Neural progenitor cell (in vitro differentiated cells): ENCODE measurements at regions not wholly inside any gene's neighbourhood (a gene's known extent, or its start where the extent isn't known, plus 50 kb on each side); places are given as distances from the start of the nearest gene placed in this dataset.
"Not testable (repeated sequence)": the region's sequence is repeated elsewhere in the genome, so short reads cannot be mapped to it uniquely, and the experiment has no call there.

Source experiments
- DNase-seq: peaks from one replicate; pipeline ENCODE4 v3.0.0-alpha.2; 2016; ENCODE audit warnings: low spot score
- H2AFZ ChIP-seq: fragments of 200-600 bp; sonication (generic); replicated peaks from 2 replicates; pipeline ENCODE4 v1.6.1; 2016; ENCODE audit warnings: antibody characterized with exemption
- H3F3A ChIP-seq: fragments of 200-600 bp; sonication (generic); 2 replicates; pipeline ENCODE4 v1.6.1; 2016; ENCODE audit warnings: antibody characterized with exemption, low read depth
- H3K27ac ChIP-seq: fragments of 200-600 bp; sonication (generic); 2 replicates; pipeline ENCODE4 v1.5.1; 2016; ENCODE audit warnings: mild to moderate bottlenecking
- H3K27me3 ChIP-seq: fragments of 200-600 bp; sonication (generic); 2 replicates; pipeline ENCODE4 v1.6.1; 2016; ENCODE audit warnings: mild to moderate bottlenecking, moderate library complexity
- H3K36me3 ChIP-seq: fragments of 200-600 bp; sonication (generic); 2 replicates; pipeline ENCODE4 v1.5.1; 2016
- H3K4me1 ChIP-seq: fragments of 200-600 bp; sonication (generic); 2 replicates; pipeline ENCODE4 v1.6.1; 2016; ENCODE audit warnings: mixed run types
- H3K4me2 ChIP-seq: fragments of 200-600 bp; sonication (generic); 2 replicates; pipeline ENCODE4 v1.6.1; 2016
- H3K4me3 ChIP-seq: fragments of 200-600 bp; sonication (generic); 2 replicates; pipeline ENCODE4 v1.5.1; 2016
- H3K79me2 ChIP-seq: fragments of 200-600 bp; sonication (generic); 2 replicates; pipeline ENCODE4 v1.6.1; 2016; ENCODE audit warnings: low read depth
- H3K9ac ChIP-seq: fragments of 200-600 bp; sonication (generic); 2 replicates; pipeline ENCODE4 v1.6.1; 2016
- H3K9me3 ChIP-seq: fragments of 200-600 bp; sonication (generic); 2 replicates; pipeline ENCODE4 v1.5.1; 2016; ENCODE audit warnings: low read depth
- H4K20me1 ChIP-seq: fragments of 200-600 bp; sonication (generic); 2 replicates; pipeline ENCODE4 v1.6.1; 2016; ENCODE audit warnings: low read depth
- H3K27ac Mint-ChIP-seq: 3 replicates; pipeline ENCODE4 v1.8.0; 2021; ENCODE audit warnings: mixed read lengths
- H3K27me3 Mint-ChIP-seq: 2 replicates; pipeline ENCODE4 v1.8.0; 2022; ENCODE audit warnings: low read depth, mild to moderate bottlenecking, inconsistent platforms, moderate library complexity, mixed read lengths; ENCODE audit not compliant: insufficient read depth
- H3K36me3 Mint-ChIP-seq: 3 replicates; pipeline ENCODE4 v1.8.0; 2021; ENCODE audit warnings: mixed read lengths
- H3K4me1 Mint-ChIP-seq: 3 replicates; pipeline ENCODE4 v1.8.0; 2021; ENCODE audit warnings: mixed read lengths
- H3K4me3 Mint-ChIP-seq: 3 replicates; pipeline ENCODE4 v1.8.0; 2021; ENCODE audit warnings: mild to moderate bottlenecking, moderate library complexity, mixed read lengths
- H3K9me3 Mint-ChIP-seq: 3 replicates; pipeline ENCODE4 v1.8.0; 2020; ENCODE audit warnings: mixed read lengths

DNA sequence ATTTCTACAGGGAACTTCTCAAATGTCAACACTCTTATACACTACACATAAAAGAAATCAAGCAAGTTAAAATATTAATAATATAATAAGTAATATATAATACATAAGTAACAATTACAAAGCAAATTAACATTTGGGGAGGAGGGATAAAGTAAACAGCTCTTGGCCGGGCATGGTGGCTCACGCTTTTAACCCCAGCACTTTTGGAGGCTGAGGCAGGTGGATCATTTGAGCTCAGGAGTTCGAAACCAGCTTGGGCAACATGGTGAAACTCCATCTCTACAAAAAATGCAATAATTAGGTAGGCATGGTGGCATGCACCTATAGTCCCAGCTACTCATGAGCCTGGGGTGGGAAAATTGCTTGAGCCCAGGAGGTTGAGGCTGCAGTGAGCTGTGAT, 4772.6 kb upstream of the OR11H1 start:
- H3K4me1 Mint-ChIP-seq, H3K4me3 ChIP-seq, H3K36me3 Mint-ChIP-seq, H3K27me3 ChIP-seq, DNase-seq, H3K36me3 ChIP-seq, H3K4me1 ChIP-seq, H3F3A ChIP-seq, H3K4me2 ChIP-seq, H3K27ac Mint-ChIP-seq, H2AFZ ChIP-seq, H3K4me3 Mint-ChIP-seq, H3K9ac ChIP-seq, H4K20me1 ChIP-seq, H3K27me3 Mint-ChIP-seq, H3K79me2 ChIP-seq, H3K27ac ChIP-seq: not testable (repeated sequence)
- H3K9me3 Mint-ChIP-seq: peaks cover 36% of the 10 kb centered on the region
- H3K9me3 ChIP-seq: peaks cover 29% of the 10 kb centered on the region

DNA sequence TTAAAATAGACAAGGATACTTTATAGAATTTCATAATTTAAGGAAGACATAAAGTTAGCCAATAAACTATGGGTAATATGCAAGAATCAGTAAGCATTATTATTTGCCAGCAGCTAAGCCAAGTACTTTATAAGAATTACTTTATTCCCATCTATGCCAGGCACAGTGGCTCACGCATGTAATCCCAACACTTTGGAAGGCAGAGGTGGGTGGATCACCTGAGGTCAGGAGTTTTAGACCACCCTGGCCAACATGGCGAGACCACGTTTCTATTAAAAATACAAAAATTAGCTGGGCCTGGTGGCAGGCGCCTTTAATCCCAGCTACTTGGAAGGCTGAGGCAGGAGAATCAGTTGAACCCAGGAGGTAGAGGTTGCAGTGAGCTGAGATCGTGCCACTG, 4767.6 kb upstream of the OR11H1 start:
- H3K4me3 ChIP-seq, H3K27me3 ChIP-seq, H3K27ac ChIP-seq, H3K36me3 ChIP-seq, H3K4me1 ChIP-seq, H3F3A ChIP-seq, H3K27ac Mint-ChIP-seq, H3K4me1 Mint-ChIP-seq, H3K4me3 Mint-ChIP-seq, H4K20me1 ChIP-seq, H3K4me2 ChIP-seq, H3K36me3 Mint-ChIP-seq, DNase-seq, H3K9ac ChIP-seq, H3K79me2 ChIP-seq, H2AFZ ChIP-seq, H3K27me3 Mint-ChIP-seq: not testable (repeated sequence)
- H3K9me3 Mint-ChIP-seq: peaks cover 35% of the 10 kb centered on the region
- H3K9me3 ChIP-seq: peaks cover 24% of the 10 kb centered on the region

DNA sequence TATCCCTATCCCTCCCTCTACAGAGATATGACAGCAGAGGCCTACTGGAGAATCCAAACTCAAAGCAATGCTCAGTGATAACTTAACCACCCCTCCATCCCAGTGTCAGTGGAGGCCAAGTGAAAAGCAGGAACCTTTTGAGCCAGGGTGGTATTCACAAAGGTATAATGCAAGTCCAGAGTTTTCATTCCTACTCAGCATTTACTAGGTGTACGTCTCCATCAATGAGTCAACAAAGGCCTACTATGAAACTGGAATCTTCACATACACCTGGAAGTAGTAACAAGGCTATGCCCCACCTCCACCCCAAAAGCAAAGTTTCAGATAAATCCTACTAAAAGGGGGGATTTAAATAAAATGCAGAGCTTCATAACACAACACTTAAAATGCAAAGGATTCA, 4761.7 kb upstream of the OR11H1 start:
- peaks cover 41% of the 10 kb centered on the region for H3K9me3 ChIP-seq
- H3K79me2 ChIP-seq, H3K27me3 Mint-ChIP-seq, H3K9ac ChIP-seq, H2AFZ ChIP-seq, H4K20me1 ChIP-seq, H3K4me1 Mint-ChIP-seq, H3K4me1 ChIP-seq, H3K4me3 Mint-ChIP-seq, DNase-seq, H3K36me3 ChIP-seq, H3K4me3 ChIP-seq, H3F3A ChIP-seq, H3K36me3 Mint-ChIP-seq, H3K27me3 ChIP-seq, H3K27ac ChIP-seq, H3K27ac Mint-ChIP-seq, H3K4me2 ChIP-seq: not testable (repeated sequence)
- peaks cover 42% of the 10 kb centered on the region for H3K9me3 Mint-ChIP-seq

DNA sequence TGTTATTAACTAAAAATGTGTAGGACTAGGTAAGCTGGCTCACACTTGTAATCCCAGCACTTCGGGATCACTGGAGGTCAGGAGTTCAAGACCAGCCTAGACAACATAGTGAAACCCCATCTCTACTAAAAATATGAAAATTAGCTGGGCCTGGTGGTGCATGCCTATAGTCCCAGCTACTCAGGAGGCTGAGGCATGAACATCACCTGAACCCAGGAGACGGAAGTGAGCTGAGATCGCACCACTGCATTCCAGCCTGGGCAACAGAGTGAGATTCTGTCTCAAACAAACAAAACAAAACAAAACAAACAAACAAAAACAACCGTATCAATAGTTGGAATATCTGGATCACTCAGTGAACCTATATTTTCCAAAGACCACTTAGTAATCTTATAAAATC, 4759.1 kb upstream of the OR11H1 start:
- peaks cover 49% of the 10 kb centered on the region for H3K9me3 Mint-ChIP-seq
- peaks cover 34% of the 10 kb centered on the region for H3K9me3 ChIP-seq
- not testable (repeated sequence) for H3K27ac ChIP-seq, H3K4me1 ChIP-seq, H3K4me3 ChIP-seq, H4K20me1 ChIP-seq, DNase-seq, H3K4me2 ChIP-seq, H2AFZ ChIP-seq, H3K4me1 Mint-ChIP-seq, H3K4me3 Mint-ChIP-seq, H3K36me3 ChIP-seq, H3K27ac Mint-ChIP-seq, H3K79me2 ChIP-seq, H3K9ac ChIP-seq, H3K36me3 Mint-ChIP-seq, H3K27me3 Mint-ChIP-seq, H3F3A ChIP-seq, H3K27me3 ChIP-seq

DNA sequence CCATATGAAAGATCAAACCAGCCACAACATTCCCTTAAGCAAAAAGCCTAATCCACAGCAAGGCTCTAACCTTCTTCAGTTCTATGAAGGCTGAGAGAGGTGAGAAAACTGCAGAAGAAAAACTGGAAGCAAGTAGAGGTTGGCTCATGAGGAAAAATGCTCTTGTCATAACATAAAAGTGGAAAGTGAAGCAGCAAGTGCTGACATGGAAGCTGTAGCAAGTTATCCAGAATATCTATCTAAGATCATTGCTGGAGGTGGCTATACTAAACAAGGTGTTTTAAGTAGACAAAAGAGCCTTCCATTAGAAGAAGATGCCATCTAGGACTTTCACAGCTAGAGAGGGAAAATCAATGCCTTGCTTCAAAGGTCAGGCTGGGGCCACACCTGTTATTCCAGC, 4756.2 kb upstream of the OR11H1 start:
- H4K20me1 ChIP-seq: not testable (repeated sequence)

DNA sequence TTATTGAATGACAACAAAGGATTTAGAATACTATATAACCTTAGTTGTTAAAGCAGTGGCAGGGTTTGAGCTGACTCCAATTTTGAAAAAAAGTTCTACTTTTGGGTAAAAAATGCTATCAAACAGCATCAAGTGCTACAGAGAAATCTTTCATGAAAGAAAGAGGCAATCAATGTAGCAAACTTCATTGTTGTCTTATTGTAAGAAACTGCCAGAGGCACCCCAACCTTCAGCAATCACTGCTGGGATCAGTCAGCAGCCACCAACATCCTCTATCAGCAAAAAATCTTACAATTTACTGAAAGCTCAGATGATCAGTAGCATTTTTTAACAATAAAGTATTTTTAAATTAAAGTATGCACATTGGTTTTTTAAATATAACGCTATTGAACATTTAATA, 4754.7 kb upstream of the OR11H1 start:
- H3F3A ChIP-seq, H3K4me2 ChIP-seq, H3K4me3 ChIP-seq, DNase-seq, H3K79me2 ChIP-seq, H3K4me1 ChIP-seq, H2AFZ ChIP-seq, H3K9ac ChIP-seq, H3K4me1 Mint-ChIP-seq, H3K36me3 Mint-ChIP-seq, H3K27me3 Mint-ChIP-seq, H3K27ac ChIP-seq, H3K4me3 Mint-ChIP-seq, H3K36me3 ChIP-seq, H3K27ac Mint-ChIP-seq, H4K20me1 ChIP-seq, H3K27me3 ChIP-seq: not testable (repeated sequence)
- H3K9me3 Mint-ChIP-seq: peaks cover 64% of the 10 kb centered on the region
- H3K9me3 ChIP-seq: peaks cover 46% of the 10 kb centered on the region

More for the DNA sequence above, 4756.2 kb upstream of the OR11H1 start:
- not testable (repeated sequence) for DNase-seq, H3K79me2 ChIP-seq, H3K27me3 Mint-ChIP-seq, H3K4me1 Mint-ChIP-seq, H3F3A ChIP-seq, H3K4me1 ChIP-seq, H3K27me3 ChIP-seq, H3K36me3 ChIP-seq, H3K36me3 Mint-ChIP-seq, H3K9ac ChIP-seq, H3K27ac ChIP-seq, H3K4me3 ChIP-seq, H2AFZ ChIP-seq, H3K4me2 ChIP-seq, H3K4me3 Mint-ChIP-seq, H3K27ac Mint-ChIP-seq
- peaks cover 47% of the 10 kb centered on the region for H3K9me3 ChIP-seq
- H3K9me3 Mint-ChIP-seq: peaks cover 64% of the 10 kb centered on the region

DNA sequence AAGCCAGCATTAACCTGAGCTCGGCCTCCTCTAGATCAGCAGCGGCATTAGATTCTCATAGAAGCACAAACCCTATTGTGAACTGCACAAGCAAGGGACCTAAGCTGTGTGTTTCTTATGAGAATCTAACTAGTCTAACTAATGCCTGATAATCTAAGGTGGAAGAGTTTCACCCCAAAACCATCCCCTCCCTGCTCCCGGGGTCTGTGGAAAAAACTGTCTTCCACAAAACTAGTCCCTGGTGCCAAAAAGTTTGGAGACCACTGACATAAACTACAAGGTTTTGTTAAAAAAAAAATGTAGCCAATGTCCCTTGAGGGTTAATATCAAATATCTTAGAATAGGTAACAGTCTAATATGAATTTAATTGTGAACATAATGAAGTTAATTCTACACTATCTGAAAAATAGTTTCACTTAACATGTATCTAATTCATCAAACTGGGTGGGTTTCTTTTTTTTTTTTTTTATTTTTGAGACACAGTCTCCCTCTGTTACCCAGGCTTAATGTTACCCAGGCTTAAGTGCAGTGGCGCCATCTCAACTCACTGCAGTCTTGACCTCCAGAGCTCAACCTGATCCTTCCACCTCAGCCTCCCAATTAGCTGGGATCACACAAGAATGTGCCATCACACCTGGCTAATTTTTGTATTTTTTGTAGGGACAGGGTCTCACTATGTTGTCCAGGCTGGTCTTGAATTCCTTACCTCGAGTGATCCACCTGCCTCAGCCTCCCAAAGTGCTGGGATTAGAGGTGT, 4752.2 kb upstream of the OR11H1 start:
- not testable (repeated sequence) for H3K36me3 ChIP-seq, H3K4me1 ChIP-seq, H3K9ac ChIP-seq, H3K36me3 Mint-ChIP-seq, H4K20me1 ChIP-seq, H3K4me3 Mint-ChIP-seq, DNase-seq, H3K4me3 ChIP-seq, H3K27ac ChIP-seq, H3F3A ChIP-seq, H3K4me1 Mint-ChIP-seq, H3K79me2 ChIP-seq, H3K27me3 Mint-ChIP-seq, H3K27ac Mint-ChIP-seq, H3K27me3 ChIP-seq, H3K4me2 ChIP-seq, H2AFZ ChIP-seq
- peaks cover 46% of the 10 kb centered on the region for H3K9me3 ChIP-seq
- peaks cover 74% of the 10 kb centered on the region for H3K9me3 Mint-ChIP-seq

DNA sequence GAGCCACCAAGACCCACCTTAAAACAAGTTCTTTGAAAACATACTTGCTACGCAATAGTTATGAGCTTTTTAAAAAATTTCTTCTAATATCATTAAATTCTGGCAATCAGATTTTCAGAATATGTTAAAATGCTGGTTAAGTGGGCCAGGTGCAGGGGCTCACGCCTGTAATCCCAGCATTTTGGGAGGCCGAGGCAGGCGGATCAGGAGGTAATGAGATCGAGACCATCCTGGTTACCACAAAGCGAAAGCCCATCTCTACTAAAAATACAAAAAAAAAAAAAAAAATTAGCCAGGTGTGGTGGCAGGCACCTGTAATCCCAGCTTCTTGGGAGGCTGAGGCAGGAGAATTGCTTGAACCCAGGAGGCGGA, 4751.6 kb upstream of the OR11H1 start:
- H3K4me2 ChIP-seq, H3K4me1 ChIP-seq, H3K79me2 ChIP-seq, H2AFZ ChIP-seq, H3K36me3 Mint-ChIP-seq, H4K20me1 ChIP-seq, H3K27ac ChIP-seq, H3K4me3 Mint-ChIP-seq, H3K4me1 Mint-ChIP-seq, H3F3A ChIP-seq, H3K27me3 Mint-ChIP-seq, DNase-seq, H3K4me3 ChIP-seq, H3K27me3 ChIP-seq, H3K9ac ChIP-seq, H3K27ac Mint-ChIP-seq, H3K36me3 ChIP-seq: not testable (repeated sequence)
- peaks cover 78% of the 10 kb centered on the region for H3K9me3 Mint-ChIP-seq
- H3K9me3 ChIP-seq: peaks cover 46% of the 10 kb centered on the region
